ENCODE measurements at regions not wholly inside any gene's neighbourhood (a gene's known extent, or its start where the extent isn't known, plus 50 kb on each side); places are given as distances from the start of the nearest gene placed in this dataset.
A peak's percentile ranks its signal among the peaks of the same experiment; 100 is the strongest.
"Not testable (repeated sequence)": the region's sequence is repeated elsewhere in the genome, so short reads cannot be mapped to it uniquely, and the experiment has no call there.

DNA sequence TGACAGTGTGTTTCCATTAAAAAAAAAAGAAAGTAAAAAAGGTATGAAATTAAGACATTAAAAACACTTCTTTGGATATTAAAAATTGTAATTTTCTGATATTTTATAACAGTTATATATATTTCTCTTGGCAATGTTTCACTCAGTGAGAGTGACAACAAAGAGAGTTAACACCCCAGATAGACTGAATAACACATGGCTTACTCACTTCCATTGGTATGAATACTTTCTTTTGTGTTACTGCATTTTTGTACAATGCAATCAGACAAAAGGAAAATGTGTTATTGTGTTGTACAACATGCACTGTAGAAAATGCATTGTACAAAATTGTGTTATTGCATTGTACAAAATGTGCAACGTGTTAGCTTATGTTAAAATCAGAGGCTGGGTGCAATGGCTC is 676.6 kb upstream of the AMELY start:
- H3K79me1 ChIP-seq (replicated peaks; ENCODE audit: low read length, poor library complexity, severe bottlenecking); H3K4ac ChIP-seq (ENCODE audit: low read depth in 1 of 2, low read length in 2 of 2); H3K23ac ChIP-seq (ENCODE audit: low read length in 2 of 2); H4K91ac ChIP-seq (ENCODE audit: low read length); H3K4me3 ChIP-seq (ENCODE audit: insufficient read depth in 1 of 2, low read depth in 1 of 2, low read length in 2 of 2); H2BK120ac ChIP-seq (ENCODE audit: low read depth, low read length); H3K27me3 ChIP-seq (ENCODE audit: control insufficient read depth in 1 of 2, insufficient read depth in 1 of 2, low read length in 2 of 2); H2AFZ ChIP-seq (ENCODE audit: low read depth, low read length); H3K9ac ChIP-seq (ENCODE audit: low read length); H2AK5ac ChIP-seq (ENCODE audit: low read length, severe bottlenecking); H3K4me2 ChIP-seq (ENCODE audit: low read length, poor library complexity, severe bottlenecking); H3K27ac ChIP-seq (ENCODE audit: low read length, poor library complexity, severe bottlenecking); H2BK15ac ChIP-seq (ENCODE audit: low read depth, poor library complexity, severe bottlenecking); DNase-seq; H3K18ac ChIP-seq (ENCODE audit: low read depth in 1 of 2, low read length in 2 of 2); H4K8ac ChIP-seq (ENCODE audit: low read length); H3K14ac ChIP-seq (ENCODE audit: low read length in 2 of 2); H2BK5ac ChIP-seq (ENCODE audit: low read depth, low read length, poor library complexity, severe bottlenecking); H3K9me3 ChIP-seq (ENCODE audit: control insufficient read depth, low read length); H3K36me3 ChIP-seq (ENCODE audit: control insufficient read depth in 1 of 2, insufficient read depth in 2 of 2, low read depth in 1 of 2, low read length in 2 of 2); H3K4me1 ChIP-seq (ENCODE audit: control insufficient read depth, insufficient read depth, low read depth, low read length); H2BK12ac ChIP-seq (ENCODE audit: low read length in 2 of 2): not testable (repeated sequence)
- no CpG with 5 or more reads among the region's 1 CpG for WGBS

DNA sequence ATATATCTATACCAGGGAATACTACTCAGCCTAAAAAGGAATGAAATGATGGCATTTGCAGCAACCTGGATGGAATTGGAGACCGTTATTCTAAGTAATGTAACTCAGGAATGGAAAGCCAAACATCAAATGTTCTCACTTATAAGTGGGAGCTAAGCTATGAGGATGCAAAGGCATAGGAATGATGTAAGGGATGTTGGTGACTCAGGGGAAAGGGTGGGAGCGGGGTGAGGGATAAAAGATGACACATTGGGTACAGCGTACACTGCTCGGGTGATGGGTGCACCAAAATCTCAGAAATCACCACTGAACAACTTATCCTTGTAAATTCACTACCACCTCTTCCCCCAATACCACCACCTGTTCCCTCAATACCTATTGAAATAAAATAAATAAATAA is 651.0 kb upstream of the AMELY start:
- Histone ChIP-seq H4K91ac (ENCODE audit: low read length) (no peak overlapping the region), H2AFZ (ENCODE audit: low read depth, low read length) (no peak overlapping the region), H2BK5ac (ENCODE audit: low read depth, low read length, poor library complexity, severe bottlenecking) (no peak overlapping the region), H3K9ac (ENCODE audit: low read length) (no peak overlapping the region), H3K36me3 (ENCODE audit: control insufficient read depth in 1 of 2, insufficient read depth in 2 of 2, low read depth in 1 of 2, low read length in 2 of 2) (no peaks in the 10 kb centered on the region), H3K27me3 (ENCODE audit: control insufficient read depth in 1 of 2, insufficient read depth in 1 of 2, low read length in 2 of 2) (no peaks in the 10 kb centered on the region), H3K14ac (ENCODE audit: low read length in 2 of 2) (no peak overlapping the region), H3K27ac (ENCODE audit: low read length, poor library complexity, severe bottlenecking) (no peak overlapping the region), H3K79me1 (replicated peaks; ENCODE audit: low read length, poor library complexity, severe bottlenecking) (no peaks in the 10 kb centered on the region), H3K4me2 (ENCODE audit: low read length, poor library complexity, severe bottlenecking) (no peak overlapping the region), H2BK120ac (ENCODE audit: low read depth, low read length) (no peak overlapping the region), H3K4ac (ENCODE audit: low read depth in 1 of 2, low read length in 2 of 2) (no peak overlapping the region), H3K4me3 (ENCODE audit: insufficient read depth in 1 of 2, low read depth in 1 of 2, low read length in 2 of 2) (no peak overlapping the region), H2BK15ac (ENCODE audit: low read depth, poor library complexity, severe bottlenecking) (no peak overlapping the region), H2BK12ac (ENCODE audit: low read length in 2 of 2) (no peak overlapping the region), H4K8ac (ENCODE audit: low read length) (no peak overlapping the region), H3K9me3 (ENCODE audit: control insufficient read depth, low read length) (no peaks in the 10 kb centered on the region), H3K18ac (ENCODE audit: low read depth in 1 of 2, low read length in 2 of 2) (no peak overlapping the region), H3K4me1 (ENCODE audit: control insufficient read depth, insufficient read depth, low read depth, low read length) (no peaks in the 10 kb centered on the region), H3K23ac (ENCODE audit: low read length in 2 of 2) (no peak overlapping the region), H2AK5ac (ENCODE audit: low read length, severe bottlenecking) (no peak overlapping the region)
- DNase-seq: no peak
- WGBS: 68% methylated on average over 2 of the region's 4 CpGs

DNA sequence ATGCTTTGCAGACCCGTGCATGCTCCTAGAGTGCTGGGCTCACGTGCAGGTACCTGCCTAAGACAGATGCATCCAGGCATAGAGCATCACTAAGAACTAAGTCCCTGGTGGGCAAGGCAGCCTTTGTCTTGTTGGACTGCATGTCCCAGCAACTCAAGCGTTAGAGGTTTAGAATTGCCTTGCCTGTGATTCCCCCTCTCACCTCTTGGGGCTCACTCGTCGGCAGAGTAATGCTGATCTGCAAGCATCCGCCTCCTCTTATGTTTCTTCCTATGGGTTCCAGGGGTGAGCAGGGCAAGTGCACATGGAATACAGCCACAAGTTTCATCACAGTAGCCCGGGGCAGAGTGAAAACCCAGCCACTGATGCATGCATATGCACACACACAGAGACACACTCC is 646.1 kb upstream of the AMELY start:
- peak overlapping the region; percentile 11 for H2AFZ ChIP-seq (ENCODE audit: low read depth, low read length)
- H4K91ac ChIP-seq (ENCODE audit: low read length): no peak overlapping the region
- no peak overlapping the region for H3K9ac ChIP-seq (ENCODE audit: low read length)
- no peak overlapping the region for H2BK12ac ChIP-seq (ENCODE audit: low read length in 2 of 2)
- H3K9me3 ChIP-seq (ENCODE audit: control insufficient read depth, low read length): no peaks in the 10 kb centered on the region
- no peak overlapping the region for H3K4me2 ChIP-seq (ENCODE audit: low read length, poor library complexity, severe bottlenecking)
- H2BK120ac ChIP-seq (ENCODE audit: low read depth, low read length): no peak overlapping the region
- no peak overlapping the region for H3K27ac ChIP-seq (ENCODE audit: low read length, poor library complexity, severe bottlenecking)
- DNase-seq: peak; percentile 7
- H2AK5ac ChIP-seq (ENCODE audit: low read length, severe bottlenecking): no peak overlapping the region
- H3K14ac ChIP-seq (ENCODE audit: low read length in 2 of 2): no peak overlapping the region
- H2BK15ac ChIP-seq (ENCODE audit: low read depth, poor library complexity, severe bottlenecking): no peak overlapping the region
- H2BK5ac ChIP-seq (ENCODE audit: low read depth, low read length, poor library complexity, severe bottlenecking): no peak overlapping the region
- no peak overlapping the region for H4K8ac ChIP-seq (ENCODE audit: low read length)
- no peak overlapping the region for H3K4me3 ChIP-seq (ENCODE audit: insufficient read depth in 1 of 2, low read depth in 1 of 2, low read length in 2 of 2)
- no peaks in the 10 kb centered on the region for H3K36me3 ChIP-seq (ENCODE audit: control insufficient read depth in 1 of 2, insufficient read depth in 2 of 2, low read depth in 1 of 2, low read length in 2 of 2)
- H3K27me3 ChIP-seq (ENCODE audit: control insufficient read depth in 1 of 2, insufficient read depth in 1 of 2, low read length in 2 of 2): no peaks in the 10 kb centered on the region
- H3K4me1 ChIP-seq (ENCODE audit: control insufficient read depth, insufficient read depth, low read depth, low read length): no peaks in the 10 kb centered on the region
- H3K23ac ChIP-seq (ENCODE audit: low read length in 2 of 2): no peak overlapping the region
- no peaks in the 10 kb centered on the region for H3K79me1 ChIP-seq (replicated peaks; ENCODE audit: low read length, poor library complexity, severe bottlenecking)
- H3K18ac ChIP-seq (ENCODE audit: low read depth in 1 of 2, low read length in 2 of 2): no peak overlapping the region
- no peak overlapping the region for H3K4ac ChIP-seq (ENCODE audit: low read depth in 1 of 2, low read length in 2 of 2)
- WGBS: 42% methylated on average over 6 of the region's 7 CpGs

DNA sequence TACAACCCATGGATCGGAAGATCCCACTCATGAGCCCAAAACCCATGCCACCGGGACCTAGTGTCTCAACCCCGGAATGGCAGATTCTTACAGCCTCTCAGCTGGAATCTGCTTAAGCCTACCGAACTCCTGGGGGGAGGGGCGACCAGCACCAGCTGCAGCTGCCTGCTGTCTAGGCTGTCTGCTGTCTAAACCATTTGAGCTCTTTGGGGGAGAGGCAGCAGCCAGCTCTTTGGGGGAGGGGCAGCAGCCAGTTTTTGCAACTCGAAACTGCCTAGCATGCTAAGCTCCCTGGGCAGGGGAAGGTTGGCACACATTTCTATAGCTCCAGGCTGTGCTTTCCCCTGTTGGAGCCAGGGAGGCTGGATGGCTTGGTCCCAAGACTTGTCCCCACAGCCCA is 643.5 kb upstream of the AMELY start:
- WGBS: 58% methylated on average over 6 of the region's 6 CpGs
- H3K4me1 ChIP-seq (ENCODE audit: control insufficient read depth, insufficient read depth, low read depth, low read length): no peaks in the 10 kb centered on the region
- H3K27me3 ChIP-seq (ENCODE audit: control insufficient read depth in 1 of 2, insufficient read depth in 1 of 2, low read length in 2 of 2): no peaks in the 10 kb centered on the region
- H3K36me3 ChIP-seq (ENCODE audit: control insufficient read depth in 1 of 2, insufficient read depth in 2 of 2, low read depth in 1 of 2, low read length in 2 of 2): no peaks in the 10 kb centered on the region
- no peak overlapping the region for H2AFZ ChIP-seq (ENCODE audit: low read depth, low read length)
- H2BK12ac ChIP-seq (ENCODE audit: low read length in 2 of 2): no peak overlapping the region
- H3K4me2 ChIP-seq (ENCODE audit: low read length, poor library complexity, severe bottlenecking): no peak overlapping the region
- no peak overlapping the region for H2BK120ac ChIP-seq (ENCODE audit: low read depth, low read length)
- no peak overlapping the region for H3K4me3 ChIP-seq (ENCODE audit: insufficient read depth in 1 of 2, low read depth in 1 of 2, low read length in 2 of 2)
- no peak overlapping the region for H3K27ac ChIP-seq (ENCODE audit: low read length, poor library complexity, severe bottlenecking)
- no peak overlapping the region for H4K8ac ChIP-seq (ENCODE audit: low read length)
- no peak overlapping the region for H3K9ac ChIP-seq (ENCODE audit: low read length)
- no peak overlapping the region for H4K91ac ChIP-seq (ENCODE audit: low read length)
- no peak overlapping the region for H3K18ac ChIP-seq (ENCODE audit: low read depth in 1 of 2, low read length in 2 of 2)
- no peak overlapping the region for H2BK5ac ChIP-seq (ENCODE audit: low read depth, low read length, poor library complexity, severe bottlenecking)
- no peak overlapping the region for H3K14ac ChIP-seq (ENCODE audit: low read length in 2 of 2)
- DNase-seq: no peak
- no peak overlapping the region for H2AK5ac ChIP-seq (ENCODE audit: low read length, severe bottlenecking)
- H3K4ac ChIP-seq (ENCODE audit: low read depth in 1 of 2, low read length in 2 of 2): no peak overlapping the region
- no peaks in the 10 kb centered on the region for H3K79me1 ChIP-seq (replicated peaks; ENCODE audit: low read length, poor library complexity, severe bottlenecking)
- H2BK15ac ChIP-seq (ENCODE audit: low read depth, poor library complexity, severe bottlenecking): no peak overlapping the region
- H3K23ac ChIP-seq (ENCODE audit: low read length in 2 of 2): no peak overlapping the region
- H3K9me3 ChIP-seq (ENCODE audit: control insufficient read depth, low read length): no peaks in the 10 kb centered on the region
